Limb (tissue), 2 donors: ENCODE measurements at regions not wholly inside any gene's neighbourhood (a gene's known extent, or its start where the extent isn't known, plus 50 kb on each side); places are given as distances from the start of the nearest gene placed in this dataset.

Experiments used
- DNase-seq, 2 donors: peaks; one replicate each; pipeline ENCODE4 v3.0.0-alpha.2; 2016; ENCODE audit errors: extremely low spot score in 2 of 2

GRCh38 chr11:80625563-80625962, 1184.7 kb upstream of the TENM4 start:
- DNase-seq: no peak

- DNase-seq: no peak
Observed at GRCh38 chr11:80621871-80622270, 1181.0 kb upstream of the TENM4 start.

- no peak for DNase-seq
Observed at GRCh38 chr11:80620867-80621266, 1180.0 kb upstream of the TENM4 start.

GRCh38 chr11:80617156-80617555, 1176.3 kb upstream of the TENM4 start:
- DNase-seq: no peak

GRCh38 chr11:80616070-80616800, 1175.4 kb upstream of the TENM4 start:
- DNase-seq: no peak

GRCh38 chr11:80613655-80614054, 1172.8 kb upstream of the TENM4 start:
- no peak for DNase-seq

GRCh38 chr11:80610516-80610915, 1169.7 kb upstream of the TENM4 start:
- DNase-seq: no peak

- DNase-seq: no peak
Observed at GRCh38 chr11:80603472-80603871, 1162.6 kb upstream of the TENM4 start.

GRCh38 chr11:80598905-80599304, 1158.1 kb upstream of the TENM4 start:
- DNase-seq: no peak

- no peak for DNase-seq
Observed at GRCh38 chr11:80596291-80596810, 1155.5 kb upstream of the TENM4 start.

- no peak for DNase-seq
Observed at GRCh38 chr11:80595011-80595410, 1154.2 kb upstream of the TENM4 start.

GRCh38 chr11:80593648-80594374, 1153.0 kb upstream of the TENM4 start:
- DNase-seq: no peak

GRCh38 chr11:80592546-80592945, 1151.7 kb upstream of the TENM4 start:
- no peak for DNase-seq

GRCh38 chr11:80587906-80588305, 1147.1 kb upstream of the TENM4 start:
- DNase-seq: no peak

GRCh38 chr11:80586464-80586863, 1145.6 kb upstream of the TENM4 start:
- no peak for DNase-seq

GRCh38 chr11:80584661-80585060, 1143.8 kb upstream of the TENM4 start:
- DNase-seq: no peak

- DNase-seq: no peak
Observed at GRCh38 chr11:80569832-80570231, 1129.0 kb upstream of the TENM4 start.

GRCh38 chr11:80565231-80565630, 1124.4 kb upstream of the TENM4 start:
- no peak for DNase-seq

GRCh38 chr11:80562523-80563125, 1121.8 kb upstream of the TENM4 start:
- DNase-seq: no peak

GRCh38 chr11:80559942-80560341, 1119.1 kb upstream of the TENM4 start:
- DNase-seq: no peak

- DNase-seq: no peak
Observed at GRCh38 chr11:80553565-80553964, 1112.7 kb upstream of the TENM4 start.

- DNase-seq: no peak
Observed at GRCh38 chr11:80542704-80543103, 1101.9 kb upstream of the TENM4 start.
